ENCODE measurements at regions not wholly inside any gene's neighbourhood (a gene's known extent, or its start where the extent isn't known, plus 50 kb on each side); places are given as distances from the start of the nearest gene placed in this dataset.
"Not testable (repeated sequence)": the region's sequence is repeated elsewhere in the genome, so short reads cannot be mapped to it uniquely, and the experiment has no call there.

DNA sequence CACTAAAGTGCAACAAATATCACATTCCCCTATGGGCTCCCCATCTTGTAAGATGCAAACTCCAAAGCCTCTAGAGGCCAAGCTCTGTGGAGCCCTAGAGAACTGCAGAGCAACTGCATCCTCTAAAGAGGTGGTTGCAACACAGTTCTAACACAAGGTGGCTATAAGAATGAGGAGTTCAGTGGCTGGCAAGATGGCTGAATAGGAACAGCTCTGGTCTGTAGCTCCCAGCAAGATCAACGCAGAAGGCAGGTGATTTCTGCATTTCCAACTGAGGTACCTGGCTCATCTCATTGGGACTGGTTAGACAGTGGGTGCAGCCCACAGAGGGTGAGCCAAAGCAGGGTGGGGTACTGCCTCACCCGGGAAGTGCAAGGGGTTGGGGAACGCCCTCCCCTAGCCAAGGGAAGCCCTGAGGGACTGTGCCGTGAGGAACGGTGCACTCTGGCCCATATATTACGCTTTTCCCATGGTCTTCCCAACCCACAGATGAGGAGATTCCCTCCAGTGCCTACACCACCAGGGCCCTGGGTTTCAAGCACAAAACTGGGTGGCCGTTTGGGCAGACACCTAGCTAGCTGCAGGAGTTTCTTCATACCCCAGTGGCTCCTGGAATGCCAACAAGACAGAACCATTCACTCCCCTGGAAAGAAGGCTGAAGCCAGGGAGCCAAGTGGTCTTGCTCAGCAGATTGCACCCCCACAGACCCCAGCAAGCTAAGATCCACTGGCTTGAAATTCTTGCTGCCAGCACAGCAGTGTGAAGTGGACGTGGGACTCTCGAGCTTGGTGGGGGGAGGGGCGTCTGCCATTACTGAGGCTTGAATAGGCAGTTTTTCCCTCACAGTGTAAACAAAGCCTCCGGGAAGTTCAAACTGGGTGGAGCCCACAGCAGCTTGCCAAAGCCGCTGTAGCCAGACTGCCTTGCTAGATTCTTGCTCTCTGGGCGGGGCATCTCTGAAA is 188.6 kb upstream of the EGLN3 start:
- FAIRE-seq; H3K9me3 ChIP-seq (ENCODE audit: control insufficient read depth in 2 of 3, insufficient read depth in 1 of 3, low read length in 3 of 3); H3K36me3 ChIP-seq (ENCODE audit: control insufficient read depth in 2 of 3, insufficient read depth in 3 of 3, low read length in 3 of 3); H3K4me3 ChIP-seq (ENCODE audit: low read length in 3 of 3); H3K4me1 ChIP-seq (ENCODE audit: control insufficient read depth in 2 of 3, insufficient read depth in 2 of 3, low read depth in 1 of 3, low read length in 3 of 3); H3K9ac ChIP-seq (ENCODE audit: low read length in 3 of 3); intact Hi-C loops (cut with DNase I); H3K27me3 ChIP-seq (ENCODE audit: control insufficient read depth, insufficient read depth, low read length); H3K27ac ChIP-seq (ENCODE audit: low read depth in 2 of 2, low read length in 2 of 2): not testable (repeated sequence)
- peak; percentile 57 to 82 (median 73) for DNase-seq

DNA sequence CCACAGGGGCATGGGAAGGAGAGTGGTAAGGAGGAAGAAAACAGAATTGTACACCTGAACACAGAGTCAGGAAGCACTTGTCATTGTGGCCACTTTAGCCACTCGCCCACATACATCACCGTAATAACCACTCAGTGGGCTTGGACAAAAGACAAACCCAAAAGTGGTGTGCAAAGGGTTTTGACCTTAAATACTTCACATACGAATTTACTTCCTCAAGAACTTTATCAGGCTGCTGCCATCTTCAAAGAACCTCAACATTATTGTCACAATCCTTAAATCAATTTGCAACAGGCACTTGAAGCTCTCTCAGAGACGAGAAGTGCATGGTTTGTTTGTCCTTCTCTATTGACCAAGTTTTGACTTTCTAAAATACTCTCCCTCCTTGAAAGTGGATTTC is 187.3 kb upstream of the EGLN3 start:
- H3K36me3 ChIP-seq (ENCODE audit: control insufficient read depth in 2 of 3, insufficient read depth in 3 of 3, low read length in 3 of 3), result no peaks in the 10 kb centered on the region
- H3K4me1 ChIP-seq (ENCODE audit: control insufficient read depth in 2 of 3, insufficient read depth in 2 of 3, low read depth in 1 of 3, low read length in 3 of 3), result no peaks in the 10 kb centered on the region
- TF ChIP-seq, protein P1, sequence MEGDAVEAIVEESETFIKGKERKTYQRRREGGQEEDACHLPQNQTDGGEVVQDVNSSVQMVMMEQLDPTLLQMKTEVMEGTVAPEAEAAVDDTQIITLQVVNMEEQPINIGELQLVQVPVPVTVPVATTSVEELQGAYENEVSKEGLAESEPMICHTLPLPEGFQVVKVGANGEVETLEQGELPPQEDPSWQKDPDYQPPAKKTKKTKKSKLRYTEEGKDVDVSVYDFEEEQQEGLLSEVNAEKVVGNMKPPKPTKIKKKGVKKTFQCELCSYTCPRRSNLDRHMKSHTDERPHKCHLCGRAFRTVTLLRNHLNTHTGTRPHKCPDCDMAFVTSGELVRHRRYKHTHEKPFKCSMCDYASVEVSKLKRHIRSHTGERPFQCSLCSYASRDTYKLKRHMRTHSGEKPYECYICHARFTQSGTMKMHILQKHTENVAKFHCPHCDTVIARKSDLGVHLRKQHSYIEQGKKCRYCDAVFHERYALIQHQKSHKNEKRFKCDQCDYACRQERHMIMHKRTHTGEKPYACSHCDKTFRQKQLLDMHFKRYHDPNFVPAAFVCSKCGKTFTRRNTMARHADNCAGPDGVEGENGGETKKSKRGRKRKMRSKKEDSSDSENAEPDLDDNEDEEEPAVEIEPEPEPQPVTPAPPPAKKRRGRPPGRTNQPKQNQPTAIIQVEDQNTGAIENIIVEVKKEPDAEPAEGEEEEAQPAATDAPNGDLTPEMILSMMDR (IDR thresholded peaks at IDR 0.05; ENCODE audit: borderline replicate concordance, extremely low read depth, insufficient read depth), result no peak
- H3K27me3 ChIP-seq (ENCODE audit: control insufficient read depth, insufficient read depth, low read length), result no peaks in the 10 kb centered on the region
- FAIRE-seq, result no peak
- H3K4me3 ChIP-seq (ENCODE audit: low read length in 3 of 3), result no peak overlapping the region
- no peak for DNase-seq
- intact Hi-C loops (cut with DNase I), result no loop called here
- no peak overlapping the region for H3K9ac ChIP-seq (ENCODE audit: low read length in 3 of 3)
- no peaks in the 10 kb centered on the region for H3K9me3 ChIP-seq (ENCODE audit: control insufficient read depth in 2 of 3, insufficient read depth in 1 of 3, low read length in 3 of 3)
- H3K27ac ChIP-seq (ENCODE audit: low read depth in 2 of 2, low read length in 2 of 2), result no peak overlapping the region

DNA sequence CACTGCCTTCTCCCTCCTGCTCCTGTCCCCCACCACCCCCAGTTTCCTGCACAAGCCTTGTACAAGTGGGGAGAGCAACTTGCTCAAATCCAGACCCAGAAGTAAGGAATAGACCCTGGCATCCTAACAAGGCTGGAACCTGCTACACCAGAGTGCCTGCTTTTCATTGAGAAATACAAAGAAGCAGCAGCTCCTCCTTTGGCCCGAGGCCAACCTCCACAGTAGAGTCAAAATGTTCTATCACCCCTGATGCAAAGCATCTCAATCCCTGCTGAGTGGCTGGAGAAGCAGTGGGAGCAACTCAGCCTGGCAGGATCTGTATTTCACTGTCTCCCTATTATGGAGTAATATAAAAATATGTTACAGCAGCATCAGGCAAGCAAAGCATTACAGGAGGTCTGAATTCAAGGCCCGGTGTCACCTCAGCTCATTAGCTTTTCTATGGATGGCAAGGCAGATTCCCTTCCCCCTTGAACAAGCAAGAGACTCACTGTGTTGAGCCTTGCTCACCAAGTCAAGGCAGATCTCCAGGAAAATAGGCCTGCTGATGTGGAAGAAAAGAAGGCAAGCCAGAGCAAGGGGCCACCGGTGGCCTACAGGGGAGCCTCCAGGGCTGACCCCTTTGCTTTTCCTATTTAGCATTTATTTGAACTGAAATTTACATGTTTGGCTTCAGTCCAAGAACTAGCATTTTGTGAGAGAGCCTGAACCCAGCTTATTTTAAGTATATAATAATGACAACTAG is 186.3 kb upstream of the EGLN3 start:
- Histone ChIP-seq H3K9ac (ENCODE audit: low read length in 3 of 3) (no peak overlapping the region), H3K27ac (ENCODE audit: low read depth in 2 of 2, low read length in 2 of 2) (no peak overlapping the region), H3K36me3 (ENCODE audit: control insufficient read depth in 2 of 3, insufficient read depth in 3 of 3, low read length in 3 of 3) (no peaks in the 10 kb centered on the region), H3K4me3 (ENCODE audit: low read length in 3 of 3) (no peak overlapping the region), H3K27me3 (ENCODE audit: control insufficient read depth, insufficient read depth, low read length) (no peaks in the 10 kb centered on the region), H3K9me3 (ENCODE audit: control insufficient read depth in 2 of 3, insufficient read depth in 1 of 3, low read length in 3 of 3) (no peaks in the 10 kb centered on the region), H3K4me1 (ENCODE audit: control insufficient read depth in 2 of 3, insufficient read depth in 2 of 3, low read depth in 1 of 3, low read length in 3 of 3) (no peaks in the 10 kb centered on the region)
- DNase-seq (no peak), FAIRE-seq (no peak)
- TF ChIP-seq, protein P1 (IDR thresholded peaks at IDR 0.05; ENCODE audit: borderline replicate concordance, extremely low read depth, insufficient read depth), result no peak
- intact Hi-C loops (cut with DNase I), result no loop called here

DNA sequence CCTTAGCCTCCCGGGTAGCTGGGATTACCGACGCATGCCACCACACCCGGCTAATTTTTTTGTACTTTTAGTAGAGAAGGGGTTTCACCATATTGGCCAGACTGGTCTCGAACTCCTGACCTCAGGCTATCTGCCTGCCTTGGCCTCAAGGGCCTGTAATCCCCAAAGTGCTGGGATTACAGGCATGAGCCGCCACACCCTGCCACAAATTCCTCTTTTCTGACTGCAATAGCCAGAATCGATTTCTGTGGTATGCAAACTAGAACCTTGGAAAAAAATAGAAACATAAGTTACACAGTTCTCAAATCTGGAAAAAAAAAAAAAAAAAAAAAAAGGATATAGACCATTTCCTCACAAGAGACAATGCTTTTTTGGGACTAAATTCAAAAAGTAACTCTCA is 184.6 kb upstream of the EGLN3 start:
- no peaks in the 10 kb centered on the region for H3K9me3 ChIP-seq (ENCODE audit: control insufficient read depth in 2 of 3, insufficient read depth in 1 of 3, low read length in 3 of 3)
- no peak overlapping the region for H3K27ac ChIP-seq (ENCODE audit: low read depth in 2 of 2, low read length in 2 of 2)
- FAIRE-seq (no peak), DNase-seq (no peak)
- H3K4me3 ChIP-seq (ENCODE audit: low read length in 3 of 3), result no peak overlapping the region
- TF ChIP-seq, protein P1 (IDR thresholded peaks at IDR 0.05; ENCODE audit: borderline replicate concordance, extremely low read depth, insufficient read depth), result no peak
- intact Hi-C loops (cut with DNase I), result no loop called here
- no peaks in the 10 kb centered on the region for H3K4me1 ChIP-seq (ENCODE audit: control insufficient read depth in 2 of 3, insufficient read depth in 2 of 3, low read depth in 1 of 3, low read length in 3 of 3)
- H3K36me3 ChIP-seq (ENCODE audit: control insufficient read depth in 2 of 3, insufficient read depth in 3 of 3, low read length in 3 of 3), result no peaks in the 10 kb centered on the region
- no peaks in the 10 kb centered on the region for H3K27me3 ChIP-seq (ENCODE audit: control insufficient read depth, insufficient read depth, low read length)
- no peak overlapping the region for H3K9ac ChIP-seq (ENCODE audit: low read length in 3 of 3)
